ENCODE measurements at regions not wholly inside any gene's neighbourhood (a gene's known extent, or its start where the extent isn't known, plus 50 kb on each side); places are given as distances from the start of the nearest gene placed in this dataset.

DNA sequence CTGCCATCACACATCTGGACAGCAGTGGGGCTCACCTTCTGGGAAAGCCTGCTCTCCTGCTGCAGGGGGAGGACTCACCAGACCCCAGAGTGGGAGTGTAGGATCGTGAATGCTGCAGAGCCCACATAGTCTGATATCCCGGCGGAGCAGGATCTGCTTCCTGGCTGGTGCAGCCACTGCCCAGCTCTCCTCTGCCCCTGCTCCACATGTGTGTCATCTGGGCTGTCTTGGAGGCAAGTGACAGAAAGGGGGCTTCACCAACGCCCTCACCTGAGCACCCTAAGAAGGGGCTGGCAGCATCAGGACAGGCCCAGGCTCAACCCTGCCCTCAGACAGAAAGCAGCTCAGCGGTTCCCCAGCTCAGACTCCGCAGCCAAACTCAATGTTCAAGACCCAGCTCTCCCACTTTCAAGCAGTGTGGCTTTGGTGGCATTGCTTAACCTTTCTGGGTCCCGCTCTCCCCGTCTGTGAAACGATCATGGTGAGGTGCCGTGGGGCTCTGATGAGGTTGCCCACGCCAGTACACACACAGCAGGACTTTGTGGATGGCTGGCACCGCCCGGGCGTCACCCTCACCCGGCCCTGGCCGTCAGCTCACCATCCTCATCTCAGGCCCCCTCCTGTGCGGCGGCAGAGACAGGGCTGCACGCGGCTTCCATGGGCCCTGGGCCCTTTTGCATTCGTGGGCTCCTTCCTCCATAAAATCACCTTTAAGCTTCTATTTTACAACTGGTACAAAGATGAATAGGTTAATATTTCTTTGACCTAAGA is 91.0 kb upstream of the SFSWAP start:
- H3K36me3 ChIP-seq (replicated peaks; ENCODE audit: insufficient read depth, low read depth) = no peaks in the 10 kb centered on the region
- 89% methylated on average over 21 of the region's 21 CpGs for WGBS (ENCODE audit: low lambda C conversion rate, missing lambda C conversion rate)
- no peak overlapping the region for H3K27ac ChIP-seq
- no peaks in the 10 kb centered on the region for H3K9me3 ChIP-seq (ENCODE audit: low read depth)
- H3K4me2 ChIP-seq = no peak overlapping the region
- DNase-seq (ENCODE audit: low spot score) = no peak
- TF ChIP-seq EZH2phosphoT487 (IDR thresholded peaks at IDR 0.05; ENCODE audit: low read depth, severe bottlenecking, unreplicated experiment) (no peak), EZH2 (IDR thresholded peaks at IDR 0.05; ENCODE audit: borderline replicate concordance) (no peak)
- TF ChIP-seq, protein P1, sequence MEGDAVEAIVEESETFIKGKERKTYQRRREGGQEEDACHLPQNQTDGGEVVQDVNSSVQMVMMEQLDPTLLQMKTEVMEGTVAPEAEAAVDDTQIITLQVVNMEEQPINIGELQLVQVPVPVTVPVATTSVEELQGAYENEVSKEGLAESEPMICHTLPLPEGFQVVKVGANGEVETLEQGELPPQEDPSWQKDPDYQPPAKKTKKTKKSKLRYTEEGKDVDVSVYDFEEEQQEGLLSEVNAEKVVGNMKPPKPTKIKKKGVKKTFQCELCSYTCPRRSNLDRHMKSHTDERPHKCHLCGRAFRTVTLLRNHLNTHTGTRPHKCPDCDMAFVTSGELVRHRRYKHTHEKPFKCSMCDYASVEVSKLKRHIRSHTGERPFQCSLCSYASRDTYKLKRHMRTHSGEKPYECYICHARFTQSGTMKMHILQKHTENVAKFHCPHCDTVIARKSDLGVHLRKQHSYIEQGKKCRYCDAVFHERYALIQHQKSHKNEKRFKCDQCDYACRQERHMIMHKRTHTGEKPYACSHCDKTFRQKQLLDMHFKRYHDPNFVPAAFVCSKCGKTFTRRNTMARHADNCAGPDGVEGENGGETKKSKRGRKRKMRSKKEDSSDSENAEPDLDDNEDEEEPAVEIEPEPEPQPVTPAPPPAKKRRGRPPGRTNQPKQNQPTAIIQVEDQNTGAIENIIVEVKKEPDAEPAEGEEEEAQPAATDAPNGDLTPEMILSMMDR (IDR thresholded peaks at IDR 0.05; ENCODE audit: poor library complexity) = no peak
- peaks cover 11% of the 10 kb centered on the region for H3K27me3 ChIP-seq
- H3K79me2 ChIP-seq = no peaks in the 10 kb centered on the region
- no peaks in the 10 kb centered on the region for H3K9me2 ChIP-seq (replicated peaks; ENCODE audit: insufficient read depth)
- no peak overlapping the region for H3K4me3 ChIP-seq
- no peak overlapping the region for H2AFZ ChIP-seq
- H4K20me1 ChIP-seq (ENCODE audit: insufficient read depth, poor library complexity, severe bottlenecking) = no peaks in the 10 kb centered on the region
- no peaks in the 10 kb centered on the region for H3K4me1 ChIP-seq (ENCODE audit: insufficient read depth)

DNA sequence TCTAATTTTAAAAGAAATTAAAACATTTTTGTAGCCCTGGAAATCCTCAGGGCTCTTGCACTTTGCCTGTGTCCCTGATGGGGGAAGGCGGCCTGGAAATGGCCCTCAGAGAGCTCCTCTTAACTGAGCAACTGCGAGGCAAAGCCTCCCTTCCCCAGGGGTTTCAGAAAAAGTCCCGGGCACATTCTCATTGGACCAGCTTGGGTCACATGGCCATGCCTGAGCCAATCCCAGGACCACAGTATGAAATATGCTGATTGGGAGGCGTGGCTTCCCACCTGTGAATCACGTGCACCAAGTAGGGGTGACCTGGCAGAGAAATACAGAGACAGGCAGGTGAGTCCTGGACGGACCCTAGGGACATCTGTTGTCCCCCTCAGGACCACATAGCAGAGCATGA is 90.4 kb upstream of the SFSWAP start:
- no peak overlapping the region for H3K4me2 ChIP-seq
- TF ChIP-seq EZH2 (IDR thresholded peaks at IDR 0.05; ENCODE audit: borderline replicate concordance) (no peak), EZH2phosphoT487 (IDR thresholded peaks at IDR 0.05; ENCODE audit: low read depth, severe bottlenecking, unreplicated experiment) (no peak)
- TF ChIP-seq, protein P1 (IDR thresholded peaks at IDR 0.05; ENCODE audit: poor library complexity) = no peak
- no peaks in the 10 kb centered on the region for H3K4me1 ChIP-seq (ENCODE audit: insufficient read depth)
- H3K36me3 ChIP-seq (replicated peaks; ENCODE audit: insufficient read depth, low read depth) = no peaks in the 10 kb centered on the region
- no peak for DNase-seq (ENCODE audit: low spot score)
- no peaks in the 10 kb centered on the region for H3K9me2 ChIP-seq (replicated peaks; ENCODE audit: insufficient read depth)
- 75% methylated on average over 6 of the region's 6 CpGs for WGBS (ENCODE audit: low lambda C conversion rate, missing lambda C conversion rate)
- no peak overlapping the region for H3K4me3 ChIP-seq
- peaks cover 10% of the 10 kb centered on the region for H3K27me3 ChIP-seq
- H3K79me2 ChIP-seq = no peaks in the 10 kb centered on the region
- H3K9me3 ChIP-seq (ENCODE audit: low read depth) = no peaks in the 10 kb centered on the region
- H3K27ac ChIP-seq = no peak overlapping the region
- no peaks in the 10 kb centered on the region for H4K20me1 ChIP-seq (ENCODE audit: insufficient read depth, poor library complexity, severe bottlenecking)
- H2AFZ ChIP-seq = no peak overlapping the region

DNA sequence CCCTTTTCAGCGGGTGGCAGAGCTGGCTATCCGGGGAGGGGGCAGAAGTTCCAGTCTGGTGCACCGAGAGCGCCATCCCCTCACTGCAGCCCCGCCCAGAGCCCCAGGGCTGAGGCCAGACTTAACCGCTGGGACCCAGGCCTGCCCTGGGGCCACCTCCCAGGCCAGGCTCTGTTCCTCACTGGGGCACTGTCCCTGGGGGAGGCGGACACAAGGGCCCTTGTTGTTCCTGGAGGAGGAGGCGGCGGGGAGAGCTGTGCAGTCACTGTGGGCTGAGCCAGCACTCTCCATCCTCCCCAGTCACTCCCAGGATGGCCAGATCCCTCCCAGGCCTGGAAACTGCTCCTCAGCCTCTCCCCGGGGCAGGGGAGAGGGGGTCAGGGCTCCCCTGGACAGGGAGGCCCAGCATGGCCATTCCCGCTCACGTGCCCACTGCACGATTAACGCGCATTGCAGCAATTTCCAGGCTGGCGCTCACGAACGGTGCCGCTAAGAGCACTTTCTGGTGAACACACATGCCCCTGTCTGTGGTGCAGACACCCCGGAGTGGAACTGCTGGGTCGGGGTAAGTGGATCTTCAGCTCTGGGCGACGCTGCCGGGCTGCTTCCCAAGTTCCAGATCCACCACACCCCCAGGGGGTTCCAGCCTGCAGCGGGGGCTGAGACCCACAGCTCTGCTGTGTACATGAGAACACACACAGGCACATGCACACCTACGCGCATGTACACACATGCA is 89.8 kb upstream of the SFSWAP start:
- H3K4me2 ChIP-seq = no peak overlapping the region
- H3K27me3 ChIP-seq = peaks cover 13% of the 10 kb centered on the region
- TF ChIP-seq, protein P1 (IDR thresholded peaks at IDR 0.05; ENCODE audit: poor library complexity) = no peak
- TF ChIP-seq EZH2phosphoT487 (IDR thresholded peaks at IDR 0.05; ENCODE audit: low read depth, severe bottlenecking, unreplicated experiment) = no peak
- no peak for TF ChIP-seq EZH2 (IDR thresholded peaks at IDR 0.05; ENCODE audit: borderline replicate concordance)

More for the DNA sequence above, 89.8 kb upstream of the SFSWAP start:
- H3K4me3 ChIP-seq = no peak overlapping the region
- H3K27ac ChIP-seq = no peak overlapping the region
- no peaks in the 10 kb centered on the region for H3K9me3 ChIP-seq (ENCODE audit: low read depth)
- no peaks in the 10 kb centered on the region for H4K20me1 ChIP-seq (ENCODE audit: insufficient read depth, poor library complexity, severe bottlenecking)
- H3K4me1 ChIP-seq (ENCODE audit: insufficient read depth) = no peaks in the 10 kb centered on the region
- no peak overlapping the region for H2AFZ ChIP-seq
- H3K79me2 ChIP-seq = no peaks in the 10 kb centered on the region
- no peaks in the 10 kb centered on the region for H3K36me3 ChIP-seq (replicated peaks; ENCODE audit: insufficient read depth, low read depth)
- 81% methylated on average over 25 of the region's 27 CpGs for WGBS (ENCODE audit: low lambda C conversion rate, missing lambda C conversion rate)
- DNase-seq (ENCODE audit: low spot score) = no peak
- no peaks in the 10 kb centered on the region for H3K9me2 ChIP-seq (replicated peaks; ENCODE audit: insufficient read depth)
